ENCODE measurements at regions not wholly inside any gene's neighbourhood (a gene's known extent, or its start where the extent isn't known, plus 50 kb on each side); places are given as distances from the start of the nearest gene placed in this dataset.

- TF ChIP-seq CTCF (IDR thresholded peaks at IDR 0.05) (no peak), POLR2AphosphoS5 (IDR thresholded peaks at IDR 0.05) (no peak)
Measured at GRCh38 chr9:106085479-106085878, 391.1 kb downstream of the TMEM38B start.
